ENCODE measurements at regions not wholly inside any gene's neighbourhood (a gene's known extent, or its start where the extent isn't known, plus 50 kb on each side); places are given as distances from the start of the nearest gene placed in this dataset.
"Not testable (repeated sequence)": the region's sequence is repeated elsewhere in the genome, so short reads cannot be mapped to it uniquely, and the experiment has no call there.

DNA sequence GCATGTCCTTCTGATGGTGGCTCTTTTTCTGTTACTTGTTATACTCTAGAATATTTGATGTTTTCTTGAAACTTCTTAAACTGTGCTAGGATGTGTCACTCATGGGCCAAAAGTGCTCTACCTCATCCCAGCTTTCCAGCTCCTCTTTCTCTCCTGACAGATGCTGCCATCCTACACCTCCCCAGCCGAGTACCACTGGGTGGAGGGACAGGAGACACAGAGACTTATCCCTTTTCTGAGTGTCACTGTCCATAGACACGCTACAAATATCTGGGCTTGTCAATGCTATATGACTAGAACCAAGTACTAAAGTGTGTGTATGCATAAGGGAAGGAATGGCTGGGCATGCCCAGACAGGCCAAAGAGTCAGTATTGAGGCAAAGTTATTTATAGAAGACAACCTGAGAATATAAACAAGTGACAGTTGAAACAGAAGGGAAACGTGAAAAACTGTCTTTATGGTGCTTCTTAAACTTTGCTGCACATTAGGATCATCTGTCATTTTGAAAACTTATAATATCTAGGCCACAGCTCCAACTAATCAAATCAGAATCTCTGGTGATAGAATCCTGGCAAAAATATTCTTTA lies 188.0 kb downstream of the CARTPT start:
- no peak for DNase-seq (ENCODE audit: low spot score)

GRCh38 chr5:71907608-71908145 lies 188.6 kb downstream of the CARTPT start:
- no peak for DNase-seq (ENCODE audit: low spot score)

DNA sequence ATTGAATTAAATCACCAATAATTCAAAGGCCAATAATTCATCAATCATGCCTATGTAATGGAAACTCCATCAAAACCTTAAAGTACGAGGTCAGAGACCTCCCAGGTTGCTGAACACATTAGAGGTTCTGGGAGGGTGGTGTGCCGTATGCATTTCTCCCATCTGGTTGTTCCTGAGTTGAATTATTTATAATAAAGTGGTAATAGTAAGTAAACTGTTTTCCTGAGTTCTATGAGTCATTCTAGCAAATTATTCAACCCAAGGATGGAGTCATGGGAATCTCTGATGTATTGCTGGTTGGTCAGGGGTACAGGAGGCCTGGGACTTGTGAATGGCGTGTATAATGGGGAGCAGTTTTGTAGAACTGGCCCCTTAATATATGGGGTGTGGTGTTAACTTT lies 191.7 kb downstream of the CARTPT start:
- no peak for DNase-seq (ENCODE audit: low spot score)

DNA sequence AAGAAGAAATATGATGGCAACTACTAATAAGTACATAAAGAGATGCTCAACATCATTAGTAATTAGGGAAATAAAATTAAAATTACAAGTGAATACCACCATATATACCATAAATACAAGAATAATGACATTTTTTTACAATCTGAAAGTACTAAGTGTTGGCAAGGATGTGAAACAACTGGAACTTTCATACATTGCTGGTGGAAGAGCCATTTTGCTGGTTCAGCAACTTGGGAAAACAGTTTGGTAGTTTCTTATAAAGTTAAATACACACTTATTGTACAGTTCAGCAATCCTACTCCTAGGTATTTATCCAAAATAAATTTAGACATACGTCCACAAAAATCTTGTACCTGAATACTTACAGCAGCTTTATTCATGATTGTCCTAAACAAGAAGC lies 192.9 kb downstream of the CARTPT start:
- DNase-seq (ENCODE audit: low spot score), result no peak

DNA sequence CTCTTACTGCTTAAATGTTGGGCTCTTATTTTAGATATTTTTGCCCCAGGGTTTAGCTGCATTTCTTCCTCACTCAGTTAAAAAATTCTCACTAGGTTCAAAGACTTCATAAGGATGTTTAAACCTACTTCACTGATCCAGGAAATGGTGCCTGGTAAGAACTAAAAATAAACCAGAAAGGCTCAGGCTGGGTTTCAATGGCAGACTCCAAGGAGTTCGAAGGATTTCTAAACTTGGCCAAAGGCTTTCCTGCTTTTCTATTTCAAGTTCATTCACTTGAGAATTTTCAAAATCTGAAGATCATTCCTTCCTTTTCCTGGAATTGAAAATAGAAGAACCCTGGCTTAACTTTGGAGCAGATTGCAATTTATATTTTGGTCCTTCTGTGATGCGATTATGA lies 193.0 kb upstream of the MAP1B start:
- no peak for DNase-seq (ENCODE audit: low spot score)

DNA sequence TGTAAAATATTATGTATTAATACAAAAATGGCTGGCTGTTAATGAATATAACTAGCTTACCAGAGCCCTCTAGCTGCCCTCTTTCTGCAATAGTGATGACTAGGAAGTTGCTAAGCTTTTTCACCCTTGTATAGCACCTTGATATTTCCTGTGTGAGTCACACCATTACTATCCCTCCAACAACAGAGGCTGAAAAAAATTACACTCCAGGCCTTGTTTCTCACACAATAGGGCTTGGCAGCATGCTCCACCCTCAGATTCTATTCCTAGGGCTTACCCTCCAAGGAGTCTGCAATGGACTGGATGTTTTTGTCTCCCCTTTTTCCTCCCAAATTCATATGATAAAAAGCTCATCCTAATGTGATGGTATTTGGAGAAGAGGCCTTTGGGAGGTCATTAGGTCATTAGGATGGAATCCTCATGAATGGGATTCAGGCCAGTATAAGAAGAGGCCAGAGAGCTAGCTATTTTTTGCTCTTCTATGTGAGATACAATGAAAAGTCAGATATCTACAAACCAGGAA lies 184.6 kb upstream of the MAP1B start:
- no peak for DNase-seq (ENCODE audit: low spot score)

DNA sequence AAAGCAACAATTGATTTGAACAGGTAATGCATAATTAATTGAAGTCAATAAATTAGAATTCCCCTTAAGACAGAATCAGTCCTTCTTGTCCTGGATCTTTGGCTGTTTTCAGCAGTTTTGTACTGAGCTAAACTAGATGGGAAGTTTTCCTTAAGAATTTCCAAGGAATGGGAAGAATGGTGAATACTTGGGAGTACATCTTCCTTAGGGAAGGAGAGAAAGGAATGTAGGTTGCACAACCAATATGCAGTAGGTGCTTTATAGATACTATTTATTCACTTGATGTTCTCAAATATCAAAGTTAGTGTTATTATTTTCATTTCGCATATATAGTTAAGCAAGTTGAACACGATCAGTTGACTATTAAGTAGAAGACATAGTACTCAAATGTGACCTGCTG lies 183.5 kb upstream of the MAP1B start:
- DNase-seq (ENCODE audit: low spot score), result no peak

GRCh38 chr5:71924325-71924724 lies 182.9 kb upstream of the MAP1B start:
- DNase-seq (ENCODE audit: low spot score), result no peak

- DNase-seq (ENCODE audit: low spot score), result no peak
These were observed 182.3 kb upstream of the MAP1B start for GRCh38 chr5:71924980-71925379.

- DNase-seq (ENCODE audit: low spot score), result no peak
These were observed 181.6 kb upstream of the MAP1B start for GRCh38 chr5:71925608-71926091.

GRCh38 chr5:71929003-71929402 lies 178.3 kb upstream of the MAP1B start:
- DNase-seq (ENCODE audit: low spot score), result no peak

- DNase-seq (ENCODE audit: low spot score), result not testable (repeated sequence)
These were observed 176.7 kb upstream of the MAP1B start for GRCh38 chr5:71930554-71930953.

DNA sequence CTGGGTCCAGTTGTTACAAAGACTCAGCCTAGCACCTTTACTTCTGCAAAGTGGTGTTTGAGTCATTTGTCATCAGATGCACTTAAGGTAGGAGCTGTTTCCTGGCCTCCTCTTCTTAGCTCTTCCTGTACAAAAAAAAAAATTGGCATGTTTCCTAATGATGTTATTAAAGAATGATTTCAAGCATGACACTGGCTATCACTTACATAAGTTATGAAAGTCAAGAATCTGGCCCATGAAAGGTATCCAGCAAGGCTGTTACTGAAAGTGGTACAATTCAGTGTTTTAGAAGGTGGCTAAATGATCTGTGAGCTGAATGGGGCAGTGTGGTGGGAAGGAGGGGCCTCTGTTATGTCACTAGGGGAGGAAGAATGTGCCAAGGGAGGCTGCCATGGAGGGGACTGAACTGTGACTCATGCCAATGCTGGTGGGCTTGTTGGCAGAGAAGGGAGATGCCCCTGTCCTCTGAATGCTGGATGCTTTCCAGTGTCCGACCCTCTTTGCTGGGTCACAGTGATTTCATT lies 175.1 kb upstream of the MAP1B start:
- no peak for DNase-seq (ENCODE audit: low spot score)

DNA sequence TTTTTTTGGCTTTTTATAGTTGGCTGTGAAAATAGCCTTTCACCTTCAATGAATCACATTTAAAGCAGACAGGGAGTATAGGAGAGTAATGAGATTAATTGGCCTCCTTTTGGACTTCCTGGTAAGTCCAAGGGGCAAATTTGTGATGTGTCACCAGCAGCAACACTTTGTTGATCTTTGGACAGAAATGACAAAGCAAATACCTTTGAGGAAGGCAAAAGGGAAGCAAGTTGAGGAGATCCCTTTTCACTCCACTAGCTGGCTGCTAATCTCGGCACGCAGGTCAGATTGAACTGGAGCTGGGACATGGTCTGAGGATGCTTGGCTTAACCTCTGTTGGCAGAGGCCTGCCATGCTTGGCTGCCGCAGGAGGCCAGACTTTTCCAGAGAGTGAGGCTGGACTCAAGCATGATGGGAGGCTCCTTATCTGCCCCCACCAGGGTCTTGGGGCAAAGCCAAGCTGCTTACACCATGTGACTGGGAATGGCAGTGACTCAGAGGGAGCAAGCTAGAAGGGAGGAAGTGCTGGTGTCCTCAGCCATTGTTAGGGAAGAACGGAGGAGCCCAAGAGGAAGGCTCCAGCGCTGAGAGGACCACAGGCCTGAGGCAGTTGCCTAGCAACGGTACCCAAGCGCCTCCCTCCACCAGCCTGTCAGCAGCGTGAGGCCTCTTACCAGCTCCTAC lies 174.5 kb upstream of the MAP1B start:
- DNase-seq (ENCODE audit: low spot score), result no peak

DNA sequence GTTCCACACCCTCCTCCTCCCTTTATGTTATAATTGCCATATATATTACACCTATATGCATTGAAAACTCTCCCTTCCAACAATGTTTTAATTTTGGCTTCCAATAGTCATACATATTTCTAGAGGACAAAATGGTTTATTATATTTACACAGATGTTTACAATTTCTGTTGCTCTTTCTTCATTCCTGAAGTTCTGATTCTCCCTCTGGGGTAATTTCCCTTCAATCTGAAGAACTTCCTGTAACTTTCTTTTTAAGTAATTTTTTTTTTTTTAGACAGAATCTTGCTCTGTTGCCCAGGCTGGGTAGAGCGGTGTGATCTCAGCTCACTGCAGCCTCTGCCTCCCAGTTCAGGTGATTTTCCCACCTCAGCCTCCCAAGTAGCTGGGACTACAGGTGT lies 173.0 kb upstream of the MAP1B start:
- DNase-seq (ENCODE audit: low spot score), result no peak

DNA sequence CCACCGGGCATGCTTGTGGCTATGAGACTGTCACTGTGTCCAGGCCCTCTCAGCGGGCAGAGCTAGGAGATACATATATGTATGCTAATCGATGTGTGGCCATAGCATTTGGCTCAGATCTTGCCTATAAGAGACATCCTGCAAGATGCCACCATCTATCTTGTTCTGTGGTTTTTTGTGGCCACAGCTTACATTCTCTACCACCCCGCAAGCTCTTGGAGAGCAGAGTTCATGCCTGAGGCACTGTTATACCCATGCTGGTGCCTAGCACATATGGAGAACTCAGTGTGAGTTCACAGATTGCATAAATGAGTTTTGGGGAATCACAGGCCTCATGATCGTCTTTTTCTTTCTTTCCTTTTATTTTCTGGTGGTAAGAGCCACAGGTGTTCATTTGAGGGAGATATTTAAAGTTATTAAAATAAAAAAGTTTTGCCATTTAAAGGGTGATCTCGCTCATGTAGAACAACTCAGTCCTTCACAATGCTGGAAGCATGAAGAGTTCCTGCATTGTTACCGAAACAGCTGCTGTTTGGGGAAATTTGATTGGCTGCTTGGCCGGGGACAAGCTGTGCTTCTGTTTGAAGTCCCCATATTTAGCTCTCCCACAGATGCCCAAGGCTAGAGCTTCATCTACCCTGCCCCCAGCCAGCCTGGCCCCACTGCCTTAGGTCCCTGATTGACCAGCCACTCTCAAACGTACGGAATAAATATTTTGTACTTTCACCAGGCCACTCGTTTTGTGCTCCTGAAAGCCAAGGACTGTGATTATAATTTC lies 169.2 kb upstream of the MAP1B start:
- no peak for DNase-seq (ENCODE audit: low spot score)

DNA sequence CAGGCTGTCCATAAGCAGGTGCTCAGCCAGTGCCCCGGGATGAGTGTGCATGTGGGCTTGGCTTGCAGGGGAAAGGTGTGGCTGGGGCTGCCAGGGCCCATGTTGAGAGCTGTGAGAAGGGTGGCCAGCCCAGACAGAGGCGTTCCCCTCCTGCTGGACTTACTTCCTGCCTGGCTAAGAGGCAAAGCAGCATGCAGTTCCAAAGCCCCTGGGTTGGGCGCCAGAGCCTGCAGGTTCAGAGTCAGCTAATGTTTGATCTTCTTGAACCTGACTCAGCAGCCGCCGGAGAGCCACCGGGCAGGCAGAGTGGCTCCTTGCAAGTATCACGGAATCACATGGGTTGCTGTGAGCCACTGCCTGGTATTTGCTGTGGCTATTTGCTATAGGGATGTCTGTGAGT lies 168.4 kb upstream of the MAP1B start:
- no peak for DNase-seq (ENCODE audit: low spot score)

GRCh38 chr5:71939452-71940230 lies 167.6 kb upstream of the MAP1B start:
- DNase-seq (ENCODE audit: low spot score), result no peak

DNA sequence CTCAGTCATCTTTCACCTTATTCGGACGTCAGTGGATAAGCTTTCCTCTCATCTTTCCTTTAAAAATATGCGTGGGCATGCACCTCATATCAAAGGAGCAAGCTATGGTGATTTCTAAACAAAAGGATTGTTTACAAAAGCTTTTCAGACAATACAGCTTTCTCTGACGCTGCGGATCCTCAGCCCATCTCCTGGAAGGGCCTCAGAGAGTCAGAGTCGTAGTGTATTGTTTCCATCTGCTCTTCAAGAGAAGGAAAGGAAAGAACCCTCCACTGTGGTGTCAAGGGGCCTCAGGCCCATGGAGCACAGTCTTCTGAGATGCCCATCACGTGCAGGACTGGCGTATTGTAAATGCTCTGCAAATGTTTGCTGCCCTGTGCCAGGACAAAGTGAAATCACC lies 163.4 kb upstream of the MAP1B start:
- no peak for DNase-seq (ENCODE audit: low spot score)

DNA sequence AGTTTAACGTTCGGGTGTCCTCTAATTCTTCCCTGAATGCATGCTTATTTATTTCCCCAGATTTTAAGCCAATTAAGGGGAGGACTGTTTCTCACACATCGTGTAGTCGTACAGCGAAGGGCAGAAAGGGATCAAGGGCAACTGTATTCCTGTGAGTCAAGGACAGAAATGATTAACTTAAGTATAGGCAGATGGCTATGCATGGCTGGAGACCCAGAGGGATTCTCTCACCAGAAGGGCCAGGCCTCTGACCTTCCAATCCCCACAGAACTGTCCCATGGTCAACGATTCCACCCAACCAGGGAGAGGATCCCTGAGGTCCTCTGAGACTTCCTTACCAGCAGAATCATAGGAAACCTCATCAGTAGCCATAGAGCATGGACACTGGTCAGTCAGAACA lies 161.8 kb upstream of the MAP1B start:
- no peak for DNase-seq (ENCODE audit: low spot score)

- no peak for DNase-seq (ENCODE audit: low spot score)
These were observed 160.8 kb upstream of the MAP1B start for GRCh38 chr5:71946343-71947030.

Data from CD4-positive, alpha-beta T cell treated with Interleukin-2 at 100 ng/mL for 4 hours (primary cell).